GM19035 (cell line): ENCODE measurements at regions not wholly inside any gene's neighbourhood (a gene's known extent, or its start where the extent isn't known, plus 50 kb on each side); places are given as distances from the start of the nearest gene placed in this dataset.

ENCODE experiments used
- ATAC-seq: cut with Tn5 transposase; IDR thresholded peaks from one replicate; pipeline ENCODE4 v1.9.1; 2021; ENCODE audit not compliant: unreplicated experiment

DNA sequence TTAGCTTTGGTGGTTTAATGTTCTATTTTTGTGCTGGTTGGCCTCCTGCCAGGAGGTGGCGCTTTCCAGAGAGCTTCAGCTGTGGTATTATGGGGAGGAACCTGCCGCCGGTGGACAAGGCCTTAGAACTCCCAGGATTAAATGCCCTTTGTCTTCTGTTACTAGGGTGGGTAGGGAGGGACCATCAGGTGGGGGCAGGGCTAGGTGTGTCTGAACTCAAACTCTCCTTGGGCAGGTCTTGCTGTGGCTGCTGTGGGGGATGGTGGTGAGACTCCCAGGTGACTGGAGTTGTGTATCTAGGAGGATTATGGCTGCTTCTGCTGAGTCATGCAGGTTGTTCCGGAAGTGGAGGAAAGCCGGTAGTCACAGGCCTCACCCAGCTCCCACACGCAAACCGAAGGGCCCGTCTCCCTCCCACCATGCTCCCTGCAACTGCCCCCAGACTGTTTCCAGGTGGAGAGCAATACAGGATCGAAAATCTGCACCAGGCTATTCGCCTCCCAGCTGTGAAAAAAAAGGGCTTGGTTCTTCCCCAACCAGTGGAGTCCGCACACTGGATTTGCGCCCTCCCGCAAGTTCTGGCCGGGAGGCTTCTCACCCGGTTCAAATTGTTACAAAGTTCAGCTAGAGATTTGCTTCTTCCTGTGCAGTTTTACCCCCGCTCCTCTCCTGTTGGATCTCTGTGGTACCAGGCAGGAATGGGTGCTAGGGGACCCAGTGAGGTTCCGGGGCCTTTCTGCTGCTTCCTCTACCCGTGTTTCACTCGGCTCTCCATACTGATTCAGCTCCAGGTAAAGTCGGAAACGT lies 220.5 kb downstream of the CENPF start:
- no peak for ATAC-seq

DNA sequence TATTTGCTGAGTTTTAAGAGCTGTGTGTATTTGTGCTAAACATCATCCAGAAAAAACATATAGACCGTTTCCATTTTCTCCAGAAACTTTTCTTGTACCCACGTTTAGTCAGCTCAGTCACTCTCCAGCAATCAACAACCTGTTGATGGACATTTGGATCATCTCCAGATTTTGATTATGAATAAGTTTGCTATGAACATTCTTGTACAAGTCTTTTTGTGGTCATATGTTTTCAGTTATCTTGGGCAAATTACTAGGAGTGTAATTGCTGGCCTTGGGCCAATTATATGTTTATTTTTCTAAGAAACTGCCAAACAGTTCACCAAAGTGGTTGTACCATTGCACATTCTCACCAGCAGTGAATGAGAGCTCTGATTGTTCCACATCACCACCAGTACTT lies 221.8 kb downstream of the CENPF start:
- no peak for ATAC-seq

DNA sequence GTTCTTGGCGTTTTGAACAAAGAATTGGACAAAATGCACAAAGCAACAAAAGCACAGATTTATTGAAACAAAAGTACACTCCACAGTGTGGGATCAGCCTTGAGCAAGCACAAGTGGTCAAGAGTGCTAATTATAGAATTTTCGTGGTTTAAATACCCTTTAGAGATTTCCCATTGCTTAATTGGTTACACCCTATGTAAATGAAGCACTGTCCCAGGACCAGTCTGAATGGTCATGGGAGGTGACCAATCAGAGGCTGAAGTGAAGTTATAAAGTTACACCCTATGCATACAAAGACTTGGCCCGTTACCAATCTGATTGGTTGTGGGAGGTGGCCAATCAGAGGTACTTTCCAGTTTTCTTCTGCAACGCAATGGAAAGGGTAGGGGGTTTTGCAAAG lies 223.6 kb downstream of the CENPF start:
- no peak for ATAC-seq

DNA sequence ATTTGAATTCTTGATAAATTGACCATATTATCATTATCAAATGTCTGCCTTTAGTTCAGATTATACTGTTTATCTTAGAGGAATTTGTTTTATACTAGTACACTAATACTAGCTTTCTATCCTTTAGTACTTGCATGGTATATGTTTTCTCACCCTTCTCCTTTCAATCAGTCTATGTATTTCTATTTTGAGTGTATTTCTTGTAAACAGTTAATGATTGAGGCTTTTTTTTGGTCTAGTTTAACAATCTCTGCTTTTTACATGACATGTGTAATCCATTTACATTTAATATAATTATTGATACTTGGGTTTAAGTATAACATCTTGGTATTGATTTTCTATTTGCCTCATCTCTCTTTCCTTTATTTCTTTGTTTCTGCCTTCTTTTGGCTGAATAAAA lies 224.9 kb downstream of the CENPF start:
- ATAC-seq, result no peak

DNA sequence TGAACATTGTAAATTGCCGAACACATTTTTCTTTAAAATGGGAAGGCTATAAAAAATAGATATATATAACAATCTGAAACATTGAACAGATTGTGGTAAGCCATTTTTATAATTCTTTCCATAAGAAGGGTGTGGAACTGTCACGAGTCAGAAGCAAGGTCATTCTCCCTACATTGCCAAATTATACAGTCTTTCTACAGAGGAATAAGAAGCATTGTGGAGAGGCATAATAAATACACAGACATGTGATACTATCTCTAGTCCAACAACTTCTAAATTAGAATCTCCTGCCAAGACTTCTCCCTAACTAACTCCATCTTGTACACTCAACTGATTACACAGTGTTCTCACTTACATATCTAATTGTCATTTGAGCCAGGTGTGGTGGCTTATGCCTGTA lies 227.9 kb downstream of the CENPF start:
- ATAC-seq, result no peak

DNA sequence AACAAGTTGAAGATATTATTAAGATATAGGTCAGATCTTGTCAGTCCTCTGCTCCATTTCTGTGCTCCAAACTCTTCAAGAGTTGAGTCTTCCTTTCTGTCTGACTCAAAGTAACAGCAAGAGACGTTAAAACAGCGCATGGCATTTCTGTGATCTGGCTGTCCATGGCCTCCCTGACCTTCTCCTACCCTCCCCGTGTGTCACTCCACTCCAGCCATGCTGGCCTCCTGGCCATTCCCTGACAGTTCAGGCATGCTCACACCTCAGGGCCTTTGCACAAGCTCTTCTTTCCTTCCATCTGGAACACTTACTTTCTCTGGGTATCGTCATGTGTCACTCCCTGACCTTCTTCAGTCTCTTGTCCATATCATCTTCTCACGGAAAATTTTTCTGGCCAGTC lies 229.0 kb downstream of the CENPF start:
- no peak for ATAC-seq

DNA sequence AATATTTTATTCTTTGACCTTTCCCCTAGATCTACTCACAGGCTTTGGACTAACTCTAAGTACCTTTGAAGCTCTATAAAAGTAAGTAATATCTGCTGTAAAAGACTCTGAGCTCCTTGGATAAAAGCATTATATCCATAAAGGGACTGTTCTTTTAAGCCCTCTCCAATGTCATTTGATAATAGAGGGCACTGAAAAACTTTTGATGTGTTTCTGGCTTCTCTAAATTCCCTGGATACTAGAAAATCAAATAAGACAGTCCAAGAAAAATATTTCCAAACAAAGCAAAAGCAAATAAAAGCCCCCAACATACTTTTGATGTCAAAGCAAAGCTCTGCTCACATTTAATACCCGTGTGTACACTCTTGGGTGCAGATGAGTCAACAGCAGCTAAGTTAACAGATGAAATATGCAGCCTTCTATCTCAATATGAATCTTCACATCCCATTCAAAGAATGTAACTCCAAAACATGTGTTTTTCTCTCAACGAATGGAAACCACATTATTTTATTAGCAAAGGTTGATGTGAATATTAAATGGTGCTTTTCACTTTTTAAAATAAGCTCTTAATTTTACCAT lies 230.3 kb downstream of the CENPF start:
- no peak for ATAC-seq

DNA sequence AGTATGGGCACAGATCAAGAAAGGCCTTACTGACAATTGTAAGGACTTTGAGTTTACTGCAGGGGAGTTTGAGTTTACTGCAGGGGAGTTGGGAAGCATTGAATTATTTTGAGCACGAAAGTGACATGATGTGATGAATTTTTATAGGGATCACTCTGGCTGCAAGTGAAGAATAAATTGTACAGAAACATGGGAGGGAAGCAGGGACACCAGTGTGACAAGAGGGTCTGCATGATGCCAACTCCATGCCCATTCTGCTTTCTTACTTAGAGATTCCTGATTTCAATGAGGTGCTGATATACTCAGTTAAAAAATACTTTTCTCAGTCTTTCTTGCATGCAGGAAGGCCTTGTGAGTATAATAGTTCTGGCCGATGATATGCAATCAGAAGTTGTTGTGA lies 234.4 kb downstream of the CENPF start:
- no peak for ATAC-seq

DNA sequence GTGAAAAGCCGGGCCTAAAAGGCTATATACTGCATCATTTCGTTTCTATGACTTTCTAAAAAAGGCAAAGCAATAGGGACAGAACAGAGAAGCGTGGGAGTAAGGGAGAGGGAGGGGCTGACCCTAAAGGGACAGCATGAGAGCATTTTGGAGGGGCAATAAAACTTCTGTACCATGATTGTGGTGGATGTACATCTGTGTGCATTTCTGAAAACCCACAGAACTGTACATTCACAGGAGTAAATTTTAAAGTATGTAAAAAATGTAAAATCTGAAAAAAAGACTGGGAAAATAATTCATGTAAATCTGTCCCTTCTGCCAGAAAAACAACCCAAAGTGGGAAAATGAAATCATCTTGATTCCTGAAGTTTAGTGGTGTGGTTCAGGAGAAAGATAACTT lies 235.4 kb downstream of the CENPF start:
- ATAC-seq, result no peak

DNA sequence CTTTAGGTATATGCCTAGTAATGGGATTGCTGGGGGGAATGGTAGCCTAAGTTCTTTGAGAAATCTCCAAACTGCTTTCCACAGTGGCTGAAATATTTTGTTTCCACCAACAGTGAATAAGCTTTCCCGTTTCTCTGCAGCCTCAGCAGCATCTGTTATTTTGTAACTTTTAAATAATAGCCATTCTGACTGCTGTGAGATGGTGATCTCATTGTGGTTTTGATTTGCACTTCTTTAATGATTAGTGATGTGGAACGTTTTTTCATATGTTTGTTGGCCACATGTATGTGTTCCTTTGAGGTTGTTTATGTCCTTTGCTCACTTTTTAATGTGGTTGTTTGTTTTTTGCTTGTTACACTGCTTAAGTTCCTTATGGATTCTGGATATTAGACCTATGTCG lies 237.4 kb downstream of the CENPF start:
- ATAC-seq, result no peak

DNA sequence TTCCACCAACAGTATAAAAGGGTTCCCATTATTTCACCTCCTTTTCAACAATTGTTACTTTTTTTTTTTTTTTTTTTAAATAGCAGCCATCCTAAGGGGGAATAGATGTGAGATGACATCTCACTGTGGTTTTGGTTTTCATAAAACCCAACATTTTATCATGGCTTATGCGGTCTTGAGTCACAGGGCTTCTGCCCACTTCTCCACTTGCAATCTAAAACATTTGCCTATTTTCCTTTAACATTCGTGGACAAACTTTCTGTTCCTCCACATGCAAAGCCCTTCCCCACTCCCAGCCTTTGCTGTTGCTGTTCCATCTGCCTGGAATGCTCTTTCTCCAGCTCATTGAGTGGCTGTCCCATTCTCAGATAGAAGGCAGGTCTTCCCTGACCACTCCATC lies 239.7 kb upstream of the KCNK2 start:
- ATAC-seq, result no peak

DNA sequence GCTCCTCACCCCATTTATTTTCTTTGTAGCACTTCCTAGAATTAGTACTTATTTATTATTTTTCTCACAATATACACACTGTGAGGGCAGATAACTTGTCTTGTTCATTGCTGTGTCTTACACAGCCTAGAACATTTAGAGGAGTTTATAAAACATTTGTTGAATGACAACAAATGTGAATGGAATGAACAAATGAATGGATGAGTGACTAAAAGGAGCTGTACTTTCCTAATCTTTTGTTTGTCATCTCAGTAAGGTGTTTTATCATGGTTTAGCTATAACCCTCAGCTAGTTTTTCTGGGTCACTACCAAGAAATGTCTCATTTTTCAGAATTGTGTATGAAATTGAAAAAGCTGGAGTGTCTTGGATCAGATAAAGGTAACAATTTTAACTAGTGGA lies 239.3 kb upstream of the KCNK2 start:
- no peak for ATAC-seq

DNA sequence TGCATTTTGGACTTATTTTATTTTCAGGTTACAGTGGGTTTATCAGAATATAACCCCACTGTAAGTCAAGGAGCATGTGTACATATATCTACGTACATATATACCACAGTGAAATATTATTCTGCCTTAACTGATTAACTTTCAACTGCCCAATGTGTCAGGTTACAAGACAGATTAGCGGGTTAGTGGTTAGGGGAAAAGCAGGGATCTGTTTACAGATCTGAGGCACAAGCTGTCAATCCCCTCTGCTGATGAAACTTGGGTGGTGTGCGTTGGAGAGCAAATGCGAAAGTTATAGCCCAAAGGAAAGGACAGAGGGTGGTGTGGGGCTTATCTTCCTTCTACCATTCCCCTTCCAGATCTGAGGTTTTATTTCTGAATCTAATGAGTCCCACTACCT lies 238.2 kb upstream of the KCNK2 start:
- no peak for ATAC-seq

DNA sequence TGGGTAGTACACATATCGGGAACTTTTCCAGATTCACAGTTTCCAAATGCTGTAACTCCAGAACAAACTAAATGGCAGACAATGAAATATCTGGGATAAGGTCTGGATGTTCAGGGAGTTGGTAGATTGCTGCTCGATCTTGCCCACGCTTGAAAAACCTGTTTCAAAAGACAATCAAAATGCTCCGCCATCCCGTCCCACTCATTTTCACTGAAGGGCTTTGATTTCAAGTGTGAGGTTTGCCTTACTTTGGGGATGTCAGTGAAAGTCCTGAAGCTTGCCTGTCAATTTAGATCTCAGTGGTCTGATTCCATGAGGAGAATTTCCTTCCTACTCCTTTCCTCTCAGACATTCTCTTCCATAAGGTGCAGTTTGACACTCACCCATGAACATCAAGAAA lies 236.3 kb upstream of the KCNK2 start:
- no peak for ATAC-seq

DNA sequence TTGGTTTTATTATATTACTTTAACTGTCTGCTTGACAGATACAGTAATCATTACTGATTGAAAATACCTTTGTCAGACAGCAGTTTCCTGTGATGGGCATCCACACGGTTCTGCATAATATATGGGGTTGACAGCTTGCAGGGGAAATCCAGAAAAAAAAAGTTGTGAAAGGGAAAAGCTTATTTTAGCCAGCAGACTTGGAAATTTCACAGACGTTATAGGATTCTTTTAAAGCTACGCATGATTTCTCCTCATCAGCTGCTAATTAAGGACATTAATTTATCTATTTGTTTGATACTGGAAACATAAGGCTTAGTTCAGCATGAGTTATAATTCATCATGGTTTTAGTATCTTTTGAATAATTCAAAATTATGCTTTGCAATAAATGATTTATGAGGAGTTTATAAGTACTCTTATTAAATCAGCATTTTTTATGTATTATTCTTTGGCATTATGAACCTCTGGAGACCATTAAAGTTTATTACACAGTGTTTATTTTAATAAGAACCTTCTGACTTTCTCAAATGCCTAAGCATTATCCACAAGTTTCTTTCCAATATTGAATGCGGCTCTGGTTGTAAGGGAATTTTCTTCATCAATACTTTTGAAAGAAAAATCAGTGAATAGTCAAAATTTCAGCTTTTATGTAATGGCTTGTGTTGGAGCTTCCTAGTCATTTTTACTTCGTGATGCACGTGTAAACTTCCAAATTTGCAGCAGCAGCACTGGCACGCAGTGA lies 235.3 kb upstream of the KCNK2 start:
- ATAC-seq, result no peak

DNA sequence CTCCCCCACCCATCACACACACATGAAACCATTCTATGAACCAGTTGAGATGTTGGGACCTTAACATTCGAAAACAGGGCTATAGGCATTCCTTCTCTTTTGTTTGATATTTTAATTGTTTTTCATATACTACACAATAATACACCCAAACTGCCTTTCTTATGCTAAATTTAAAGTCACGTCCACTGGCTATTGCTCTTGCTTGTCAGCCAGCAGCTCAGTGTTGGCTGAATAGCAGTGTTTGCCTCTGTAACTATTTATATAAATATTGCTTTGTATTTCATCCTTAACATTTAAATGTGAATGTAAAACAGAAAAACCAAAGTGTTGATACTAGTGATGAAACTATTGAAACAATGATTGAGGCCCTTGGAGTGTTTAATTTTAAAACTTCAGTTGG lies 234.4 kb upstream of the KCNK2 start:
- ATAC-seq, result no peak

DNA sequence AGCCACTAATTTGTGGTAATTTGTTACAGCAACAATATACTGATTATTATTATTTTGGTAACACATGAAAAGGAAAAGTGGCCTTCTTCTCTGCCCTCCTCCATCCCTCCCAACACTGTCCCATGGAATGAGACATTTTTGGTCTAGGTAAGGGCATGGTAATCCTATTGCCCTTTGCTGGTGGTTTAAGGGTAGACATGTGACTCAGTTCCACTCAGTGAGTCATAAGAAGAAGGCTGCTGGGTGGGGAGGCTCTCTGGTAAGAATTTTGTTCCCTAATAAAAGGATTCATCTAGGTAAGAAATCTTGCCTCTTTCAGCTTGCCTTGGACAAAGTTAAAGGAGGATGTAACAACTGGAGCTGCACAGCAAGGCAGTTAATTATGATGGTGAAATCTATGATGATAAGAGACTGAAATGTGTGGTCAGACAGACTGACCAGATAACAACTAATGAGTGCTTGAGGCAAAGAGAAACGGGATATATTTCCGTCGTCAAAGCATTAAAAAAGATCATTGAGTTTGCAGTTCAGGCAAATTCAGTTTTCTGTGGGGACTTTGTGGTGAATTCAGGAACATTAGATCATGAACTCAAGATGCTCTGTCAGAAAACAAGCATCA lies 232.0 kb upstream of the KCNK2 start:
- no peak for ATAC-seq

DNA sequence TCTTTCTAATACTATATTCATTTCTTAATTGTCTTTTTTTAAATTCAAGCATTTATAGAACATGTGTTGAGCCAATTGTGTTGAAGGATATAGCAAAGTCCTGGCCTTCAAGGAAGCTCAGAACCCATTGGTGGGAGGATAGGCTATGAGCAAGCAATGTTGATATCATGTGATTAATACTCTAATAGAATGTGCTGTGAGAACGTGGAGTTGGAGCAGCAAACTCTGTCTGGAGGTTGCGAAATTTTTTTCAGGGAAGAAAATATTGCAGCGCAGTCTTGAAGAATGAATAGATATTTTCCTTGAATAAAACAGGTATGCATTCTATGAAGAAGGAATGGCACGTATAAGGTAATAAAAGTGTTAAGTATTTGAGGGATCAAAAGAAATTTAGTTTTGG lies 229.2 kb upstream of the KCNK2 start:
- ATAC-seq, result no peak

DNA sequence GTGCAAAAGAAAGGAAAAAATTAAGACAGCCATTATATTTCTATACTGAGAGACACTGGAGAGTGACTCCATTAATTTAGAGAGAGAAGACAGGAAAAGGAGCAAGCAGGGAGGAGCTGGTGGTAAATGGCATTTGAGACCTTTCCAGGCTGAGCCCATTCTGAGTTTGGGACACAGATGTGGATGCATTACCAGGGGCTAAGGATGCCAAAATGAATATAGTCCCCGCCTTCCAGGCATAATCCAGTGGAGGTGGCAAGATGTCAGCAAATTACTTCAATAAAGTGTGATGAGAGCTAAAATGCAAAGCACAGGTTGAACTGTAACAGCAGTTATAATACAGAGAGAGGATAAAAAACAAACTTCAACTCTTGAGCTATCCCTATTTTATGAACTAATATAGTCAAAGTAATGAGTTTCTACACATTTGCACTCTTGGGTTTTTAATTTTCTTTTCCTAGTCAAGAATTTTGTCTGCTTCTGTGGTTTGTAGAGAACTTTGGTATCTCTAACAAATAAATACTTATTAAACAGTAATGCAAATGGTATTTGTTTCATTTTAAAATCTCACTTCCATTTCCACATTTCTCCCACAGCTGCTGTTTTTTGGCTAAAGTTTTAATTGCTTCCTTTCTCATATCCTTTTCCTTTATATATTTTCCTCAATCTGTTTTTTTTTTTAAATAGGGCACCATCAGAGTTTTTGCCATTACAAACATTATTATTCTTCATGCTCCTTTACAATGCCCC lies 228.2 kb upstream of the KCNK2 start:
- no peak for ATAC-seq

DNA sequence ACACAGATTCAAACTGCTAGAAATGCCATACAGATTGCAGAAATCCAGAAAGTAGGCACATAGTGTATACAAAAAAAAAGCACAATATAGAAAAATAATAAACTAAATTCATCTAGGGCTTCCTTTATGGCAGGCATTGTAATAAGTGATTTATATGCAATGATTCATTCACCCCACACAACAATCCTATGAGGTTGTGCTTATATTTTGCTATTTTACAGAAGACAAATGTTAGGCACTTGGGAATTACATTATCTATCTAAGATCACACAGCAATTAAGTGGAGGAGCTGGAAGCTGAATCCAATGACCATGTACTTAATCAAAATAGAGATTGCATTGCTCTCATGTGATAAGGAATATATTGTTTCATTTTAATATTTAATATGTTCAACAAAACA lies 225.7 kb upstream of the KCNK2 start:
- no peak for ATAC-seq

DNA sequence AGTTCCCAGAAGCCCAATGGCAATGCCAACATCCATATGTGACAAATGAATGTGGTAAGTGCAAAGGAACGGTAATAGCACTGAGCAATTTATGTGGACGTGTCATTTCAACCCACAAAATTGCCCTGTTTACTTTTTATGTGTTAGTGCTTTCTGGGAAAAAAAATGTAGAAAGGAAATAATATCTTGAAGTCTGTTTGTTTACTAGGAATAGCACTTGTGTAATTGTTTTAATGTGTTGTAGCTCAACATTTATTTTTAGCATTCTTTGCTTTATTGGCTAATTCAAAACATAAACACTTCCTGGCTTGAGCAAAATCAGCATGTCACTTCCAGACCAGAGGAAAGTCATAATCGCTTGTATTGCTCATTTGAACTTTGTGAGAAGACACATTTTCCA lies 224.8 kb upstream of the KCNK2 start:
- no peak for ATAC-seq
